ENCODE measurements at regions not wholly inside any gene's neighbourhood (a gene's known extent, or its start where the extent isn't known, plus 50 kb on each side); places are given as distances from the start of the nearest gene placed in this dataset.

GRCh38 chr13:105312906-105313305 lies 1222.6 kb downstream of the EFNB2 start:
- TF ChIP-seq CTCF (IDR thresholded peaks at IDR 0.05) (no peak), POLR2A (IDR thresholded peaks at IDR 0.05) (no peak)
